SU-DHL-6 (cell line): ENCODE measurements at regions not wholly inside any gene's neighbourhood (a gene's known extent, or its start where the extent isn't known, plus 50 kb on each side); places are given as distances from the start of the nearest gene placed in this dataset.

ENCODE experiments used
- H2AFZ ChIP-seq: fragments of 200-600 bp; sonication (generic); 2 replicates; pipeline ENCODE4 v1.6.1; 2014; ENCODE audit warnings: low read depth, mild to moderate bottlenecking, moderate library complexity, mixed read lengths, antibody characterized with exemption, low read length; ENCODE audit not compliant: severe bottlenecking
- H3F3A ChIP-seq: fragments of 200-600 bp; shearing (Covaris generic); 2 replicates; pipeline ENCODE4 v1.6.0; 2016; ENCODE audit warnings: antibody characterized with exemption, mild to moderate bottlenecking; ENCODE audit not compliant: insufficient read depth
- H3K27ac ChIP-seq: fragments of 200-600 bp; sonication (generic); 2 replicates; pipeline ENCODE4 v1.5.1; 2016; ENCODE audit warnings: low read depth, mild to moderate bottlenecking, low read length, moderate library complexity, mixed read lengths
- H3K27me3 ChIP-seq: fragments of 200-600 bp; sonication (generic), shearing (Covaris generic); 2 replicates; pipeline ENCODE4 v1.6.0; 2014; ENCODE audit warnings: mild to moderate bottlenecking, low read length
- H3K36me3 ChIP-seq: fragments of 200-600 bp; sonication (generic); 2 replicates; pipeline ENCODE4 v1.6.1; 2014; ENCODE audit warnings: mild to moderate bottlenecking, low read length, mixed read lengths
- H3K4me2 ChIP-seq: fragments of 300-600, 200-600 bp; shearing (Covaris generic), sonication (generic); 2 replicates; pipeline ENCODE4 v1.6.0; 2014; ENCODE audit warnings: low read length, low read depth, mild to moderate bottlenecking; ENCODE audit not compliant: poor library complexity, severe bottlenecking
- H3K4me3 ChIP-seq: fragments of 200-600 bp; sonication (generic); 2 replicates; pipeline ENCODE4 v1.5.1; 2014; ENCODE audit warnings: antibody characterized with exemption, low read length, mild to moderate bottlenecking, mixed read lengths; ENCODE audit not compliant: insufficient read depth, poor library complexity, severe bottlenecking
- H3K79me2 ChIP-seq: fragments of 200-600 bp; sonication (generic); 2 replicates; pipeline ENCODE4 v1.6.1; 2014; ENCODE audit warnings: mild to moderate bottlenecking, low read length, moderate library complexity; ENCODE audit not compliant: insufficient read depth
- H3K9ac ChIP-seq: fragments of 200-600 bp; sonication (generic); 2 replicates; pipeline ENCODE4 v1.7.0; 2014; ENCODE audit warnings: mild to moderate bottlenecking, low read length
- H3K9me2 ChIP-seq: fragments of 200-600 bp; sonication (generic); replicated peaks from 2 replicates; pipeline ENCODE4 v1.6.1; 2014; ENCODE audit warnings: low read length; ENCODE audit not compliant: insufficient read depth
- H3K9me3 ChIP-seq: fragments of 200-600 bp; sonication (generic); 2 replicates; pipeline ENCODE4 v1.6.1; 2014; ENCODE audit warnings: low read length, mixed read lengths; ENCODE audit not compliant: insufficient read depth
- H4K20me1 ChIP-seq: fragments of 200-600 bp; sonication (generic); 2 replicates; pipeline ENCODE4 v1.6.1; 2014; ENCODE audit warnings: low read depth, mild to moderate bottlenecking, antibody characterized with exemption, low read length, moderate library complexity, mixed read lengths
- CTCF ChIP-seq: fragments of 200-600 bp; sonication (generic); IDR thresholded peaks from one replicate; pipeline ENCODE4 v1.5.1; 2017; ENCODE audit warnings: antibody characterized with exemption, mild to moderate bottlenecking, low read length, moderate library complexity; ENCODE audit not compliant: insufficient read depth, poor library complexity, severe bottlenecking
- EZH2phosphoT487 ChIP-seq: fragments of 200-600 bp; sonication (generic), shearing (Covaris generic); conservative IDR thresholded peaks from 2 replicates; pipeline ENCODE4 v1.6.1; 2018; ENCODE audit warnings: mild to moderate bottlenecking, antibody characterized with exemption, low read length, moderate library complexity, mixed read lengths

- Histone ChIP-seq H3F3A (no peaks in the 10 kb centered on the region), H3K9me3 (no peaks in the 10 kb centered on the region), H4K20me1 (no peaks in the 10 kb centered on the region), H3K36me3 (no peaks in the 10 kb centered on the region), H3K4me3 (no peak overlapping the region), H3K9me2 (no peaks in the 10 kb centered on the region), H3K9ac (no peak overlapping the region), H3K4me2 (no peak overlapping the region), H2AFZ (no peak overlapping the region), H3K27ac (no peak overlapping the region), H3K79me2 (no peaks in the 10 kb centered on the region), H3K27me3 (no peaks in the 10 kb centered on the region)
- no peak for TF ChIP-seq CTCF
- TF ChIP-seq EZH2phosphoT487 = no peak
Measured at GRCh38 chr2:64283641-64284361, 139.6 kb upstream of the PELI1 start.

GRCh38 chr2:64284751-64285150 lies 140.5 kb upstream of the PELI1 start:
- no peaks in the 10 kb centered on the region for H3K9me3 ChIP-seq
- no peak overlapping the region for H3K27ac ChIP-seq
- H3K4me2 ChIP-seq = no peak overlapping the region
- no peaks in the 10 kb centered on the region for H3K36me3 ChIP-seq
- no peak overlapping the region for H3K9ac ChIP-seq
- no peaks in the 10 kb centered on the region for H3F3A ChIP-seq
- no peak overlapping the region for H2AFZ ChIP-seq
- no peaks in the 10 kb centered on the region for H4K20me1 ChIP-seq
- H3K79me2 ChIP-seq = no peaks in the 10 kb centered on the region
- TF ChIP-seq CTCF (no peak), EZH2phosphoT487 (no peak)
- H3K27me3 ChIP-seq = no peaks in the 10 kb centered on the region
- no peak overlapping the region for H3K4me3 ChIP-seq
- H3K9me2 ChIP-seq = no peaks in the 10 kb centered on the region

- TF ChIP-seq CTCF = no peak
- TF ChIP-seq EZH2phosphoT487 = no peak
Measured at GRCh38 chr2:64287202-64287740, 143.1 kb upstream of the PELI1 start.

More at GRCh38 chr2:64287202-64287740, 143.1 kb upstream of the PELI1 start:
- no peaks in the 10 kb centered on the region for H3F3A ChIP-seq
- no peaks in the 10 kb centered on the region for H3K79me2 ChIP-seq
- no peak overlapping the region for H3K9ac ChIP-seq
- H3K27me3 ChIP-seq = no peaks in the 10 kb centered on the region
- no peak overlapping the region for H2AFZ ChIP-seq
- no peaks in the 10 kb centered on the region for H4K20me1 ChIP-seq
- H3K4me3 ChIP-seq = no peak overlapping the region
- no peaks in the 10 kb centered on the region for H3K36me3 ChIP-seq
- H3K9me2 ChIP-seq = no peaks in the 10 kb centered on the region
- H3K4me2 ChIP-seq = no peak overlapping the region
- H3K9me3 ChIP-seq = no peaks in the 10 kb centered on the region
- no peak overlapping the region for H3K27ac ChIP-seq
